GM06990 (cell line): ENCODE measurements at regions not wholly inside any gene's neighbourhood (a gene's known extent, or its start where the extent isn't known, plus 50 kb on each side); places are given as distances from the start of the nearest gene placed in this dataset.

Experiments used
- DNase-seq: peaks from one replicate; pipeline ENCODE4 v3.0.0-alpha.2; 2011; ENCODE audit not compliant: insufficient read length; ENCODE audit errors: extremely low read depth
- H3K27me3 ChIP-seq: replicated peaks from 2 replicates; pipeline ENCODE4 v1.6.0; 2011; ENCODE audit warnings: low read length; ENCODE audit not compliant: control insufficient read depth, insufficient read depth
- H3K36me3 ChIP-seq: 2 replicates; pipeline ENCODE4 v1.5.1; 2011; ENCODE audit warnings: low read length; ENCODE audit not compliant: control insufficient read depth, insufficient read depth
- H3K4me3 ChIP-seq: replicated peaks from 2 replicates; pipeline ENCODE4 v1.5.1; 2011; ENCODE audit warnings: low read depth, mild to moderate bottlenecking, control low read depth, low read length
- TF ChIP-seq, protein P1 (sequence below): IDR thresholded peaks from 2 replicates; pipeline ENCODE4 v1.5.1; 2011; ENCODE audit warnings: low read length, control low read depth, mild to moderate bottlenecking, inconsistent platforms; ENCODE audit not compliant: insufficient read depth, poor library complexity, severe bottlenecking

DNA sequence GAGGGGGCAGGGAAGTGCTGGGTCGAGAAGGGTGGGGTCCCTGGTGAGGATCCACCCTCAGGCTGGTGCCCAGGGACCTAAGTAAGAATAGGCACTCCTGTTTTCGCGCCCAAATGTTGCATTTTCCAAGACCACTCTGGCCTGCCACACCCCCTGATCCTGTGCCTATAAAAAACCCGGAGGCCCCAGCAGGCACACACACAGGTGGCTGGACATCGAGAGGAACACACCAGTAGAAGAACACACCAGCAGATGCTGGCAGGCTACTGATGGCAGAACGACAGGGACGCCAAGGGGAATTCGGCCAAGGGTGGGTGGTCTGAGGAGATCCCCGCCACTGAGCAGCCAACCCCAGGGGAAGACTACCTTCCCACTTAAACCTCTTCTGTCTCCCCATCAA, 633.9 kb upstream of the POT1 start:
- H3K27me3 ChIP-seq: no peaks in the 10 kb centered on the region
- no peaks in the 10 kb centered on the region for H3K36me3 ChIP-seq
- no peak for DNase-seq
- TF ChIP-seq, protein P1, sequence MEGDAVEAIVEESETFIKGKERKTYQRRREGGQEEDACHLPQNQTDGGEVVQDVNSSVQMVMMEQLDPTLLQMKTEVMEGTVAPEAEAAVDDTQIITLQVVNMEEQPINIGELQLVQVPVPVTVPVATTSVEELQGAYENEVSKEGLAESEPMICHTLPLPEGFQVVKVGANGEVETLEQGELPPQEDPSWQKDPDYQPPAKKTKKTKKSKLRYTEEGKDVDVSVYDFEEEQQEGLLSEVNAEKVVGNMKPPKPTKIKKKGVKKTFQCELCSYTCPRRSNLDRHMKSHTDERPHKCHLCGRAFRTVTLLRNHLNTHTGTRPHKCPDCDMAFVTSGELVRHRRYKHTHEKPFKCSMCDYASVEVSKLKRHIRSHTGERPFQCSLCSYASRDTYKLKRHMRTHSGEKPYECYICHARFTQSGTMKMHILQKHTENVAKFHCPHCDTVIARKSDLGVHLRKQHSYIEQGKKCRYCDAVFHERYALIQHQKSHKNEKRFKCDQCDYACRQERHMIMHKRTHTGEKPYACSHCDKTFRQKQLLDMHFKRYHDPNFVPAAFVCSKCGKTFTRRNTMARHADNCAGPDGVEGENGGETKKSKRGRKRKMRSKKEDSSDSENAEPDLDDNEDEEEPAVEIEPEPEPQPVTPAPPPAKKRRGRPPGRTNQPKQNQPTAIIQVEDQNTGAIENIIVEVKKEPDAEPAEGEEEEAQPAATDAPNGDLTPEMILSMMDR: no peak
- H3K4me3 ChIP-seq: no peak overlapping the region

DNA sequence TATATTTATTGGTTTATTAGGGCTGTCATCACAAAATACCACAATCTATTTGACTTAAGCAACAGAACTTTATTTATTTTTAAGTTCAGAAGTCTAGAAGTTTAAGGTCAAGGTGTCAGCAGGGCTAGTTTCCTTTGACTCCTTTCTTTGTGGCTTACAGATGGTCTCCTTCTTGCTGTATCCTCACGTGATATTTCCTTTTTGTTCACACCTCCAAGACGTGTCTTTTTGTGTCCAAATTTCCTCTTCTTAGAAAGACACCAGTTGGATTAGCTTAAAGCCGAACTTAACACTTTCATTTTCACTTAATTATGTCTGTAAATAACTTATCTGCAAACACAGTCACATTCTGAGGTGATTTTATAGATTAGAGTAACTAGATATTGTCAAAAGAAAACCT, 631.4 kb upstream of the POT1 start:
- TF ChIP-seq, protein P1: no peak
- Histone ChIP-seq H3K27me3 (no peaks in the 10 kb centered on the region), H3K36me3 (no peaks in the 10 kb centered on the region), H3K4me3 (peak overlapping the region; percentile 44)
- no peak for DNase-seq

DNA sequence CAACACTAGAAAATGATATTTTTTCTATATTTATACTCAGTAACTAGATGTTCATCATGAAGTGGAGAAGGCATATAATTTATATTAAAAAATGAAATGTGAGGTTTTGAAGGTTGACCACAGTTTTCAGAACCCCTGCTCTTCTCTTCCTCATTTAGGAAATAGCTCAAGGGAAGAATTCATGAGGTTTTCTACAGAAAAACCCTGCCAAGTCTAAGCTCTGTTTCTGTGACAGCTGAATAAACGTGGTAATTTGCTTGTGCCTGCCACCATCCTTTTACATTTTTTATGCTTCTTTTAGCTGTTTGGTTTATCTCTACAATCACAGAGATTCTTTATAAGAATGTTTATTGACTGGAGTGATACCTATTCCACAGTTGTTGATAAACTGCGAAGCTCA, 630.3 kb upstream of the POT1 start:
- DNase-seq: no peak
- Histone ChIP-seq H3K4me3 (no peak overlapping the region), H3K27me3 (no peaks in the 10 kb centered on the region), H3K36me3 (no peaks in the 10 kb centered on the region)
- TF ChIP-seq, protein P1: no peak

DNA sequence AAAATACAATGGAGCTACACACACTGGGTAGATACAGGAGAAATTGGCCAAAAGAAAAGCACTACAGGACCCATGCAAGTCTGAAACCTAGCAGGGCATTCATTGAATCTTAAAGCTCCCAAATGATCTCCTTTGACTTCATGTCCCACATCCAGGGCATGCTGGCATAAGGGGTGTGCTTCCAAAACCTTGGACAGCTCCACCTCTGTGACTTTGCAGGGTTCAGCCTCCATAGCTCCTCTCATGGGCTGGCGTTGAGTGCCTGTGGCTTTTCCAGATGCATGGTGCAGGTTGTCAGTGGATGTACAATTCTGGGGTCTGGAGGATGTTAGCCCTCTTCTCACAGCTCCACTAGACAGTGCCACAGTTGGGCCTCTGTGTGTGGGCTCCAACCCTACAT, 626.3 kb upstream of the POT1 start:
- Histone ChIP-seq H3K4me3 (no peak overlapping the region), H3K36me3 (no peaks in the 10 kb centered on the region), H3K27me3 (no peaks in the 10 kb centered on the region)
- no peak for DNase-seq
- TF ChIP-seq, protein P1: no peak

DNA sequence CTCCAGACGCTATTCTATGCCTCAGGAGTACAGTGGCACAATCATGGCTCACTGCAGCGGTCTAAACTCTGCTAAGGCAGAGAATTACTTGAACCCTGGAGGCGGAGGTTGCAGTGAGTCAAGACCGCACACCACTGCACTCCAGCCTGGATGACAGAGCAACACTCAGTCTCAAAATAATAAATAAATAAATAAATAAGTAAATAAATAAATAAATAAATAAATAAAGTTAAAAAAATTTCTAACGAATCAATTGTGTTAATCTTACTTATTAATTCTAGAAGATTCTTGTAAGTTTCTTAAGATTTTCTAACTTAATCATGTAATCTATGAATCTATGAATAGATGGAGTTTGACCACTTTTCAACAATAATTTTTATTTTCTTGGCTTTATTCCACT, 621.4 kb upstream of the POT1 start:
- H3K36me3 ChIP-seq: no peaks in the 10 kb centered on the region
- H3K27me3 ChIP-seq: no peaks in the 10 kb centered on the region
- no peak overlapping the region for H3K4me3 ChIP-seq
- DNase-seq: no peak
- TF ChIP-seq, protein P1: no peak

DNA sequence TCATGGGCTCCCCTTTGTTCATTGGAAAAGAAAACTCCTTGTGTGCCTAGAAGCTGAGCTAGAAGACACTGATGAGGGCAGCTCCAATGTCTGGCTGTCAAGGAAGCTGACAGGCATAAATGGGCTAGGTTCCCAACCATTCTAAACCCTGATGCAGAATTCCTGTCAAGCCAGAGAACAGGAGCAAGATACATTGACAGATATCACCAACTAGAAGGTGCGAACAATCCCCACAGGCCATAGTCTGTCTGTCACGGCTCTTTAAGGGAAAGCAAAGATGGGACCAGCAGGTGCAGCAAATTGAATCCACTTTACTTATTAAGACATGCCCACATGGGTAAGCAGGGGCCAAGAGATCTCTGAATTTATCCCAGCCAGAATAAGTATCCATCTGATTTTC, 617.9 kb upstream of the POT1 start:
- TF ChIP-seq, protein P1: no peak
- Histone ChIP-seq H3K4me3 (no peak overlapping the region), H3K36me3 (no peaks in the 10 kb centered on the region), H3K27me3 (no peaks in the 10 kb centered on the region)
- no peak for DNase-seq
